Gastrocnemius medialis (tissue), 4 donors: ENCODE measurements at regions not wholly inside any gene's neighbourhood (a gene's known extent, or its start where the extent isn't known, plus 50 kb on each side); places are given as distances from the start of the nearest gene placed in this dataset.

Source experiments
- CTCF ChIP-seq, 5 experiments: fragments of 450-650 bp in 3 of 5; fragments of 200-600 bp in 2 of 5; sonication (generic) in 2 of 5; IDR thresholded peaks in 4 of 5; conservative IDR thresholded peaks in 1 of 5; 1 replicate in 4 of 5; 2 replicates in 1 of 5; pipeline ENCODE4 v1.5.1; 2016 to 2019; ENCODE audit warnings: antibody characterized with exemption in 5 of 5, mild to moderate bottlenecking in 3 of 5, moderate library complexity in 3 of 5
- POLR2A ChIP-seq, 2 donors: fragments of 450-650 bp; IDR thresholded peaks; one replicate each; pipeline ENCODE4 v1.6.1; 2017; ENCODE audit warnings: antibody characterized with exemption in 2 of 2, mild to moderate bottlenecking in 2 of 2, moderate library complexity in 2 of 2

- TF ChIP-seq CTCF (IDR thresholded peaks at IDR 0.05 in 4 of 5, conservative IDR thresholded peaks at IDR 0.05 in 1 of 5) (no peak), POLR2A (IDR thresholded peaks at IDR 0.05) (no peak)
Measured at GRCh38 chr10:109274681-109275080, 648.6 kb downstream of the XPNPEP1 start.
